ENCODE measurements at regions not wholly inside any gene's neighbourhood (a gene's known extent, or its start where the extent isn't known, plus 50 kb on each side); places are given as distances from the start of the nearest gene placed in this dataset.

GRCh38 chr3:55343486-55344357, 143.4 kb downstream of the WNT5A start:
- H3K9ac ChIP-seq (ENCODE audit: low read length in 2 of 2): no peak overlapping the region
- no peaks in the 10 kb centered on the region for H3K9me3 ChIP-seq (ENCODE audit: control insufficient read depth in 2 of 2, low read length in 2 of 2)
- H3K36me3 ChIP-seq (ENCODE audit: control insufficient read depth in 2 of 2, insufficient read depth in 2 of 2, low read length in 2 of 2): no peaks in the 10 kb centered on the region
- H3K27me3 ChIP-seq (ENCODE audit: control insufficient read depth in 1 of 2, insufficient read depth in 2 of 2, low read length in 2 of 2): no peaks in the 10 kb centered on the region
- H3K27ac ChIP-seq (ENCODE audit: low read length): no peak overlapping the region
- no peak overlapping the region for H3K4me3 ChIP-seq (ENCODE audit: low read length in 2 of 2)
- no peaks in the 10 kb centered on the region for H3K4me1 ChIP-seq (ENCODE audit: control insufficient read depth, insufficient read depth, low read length)

- no peak overlapping the region for H3K9ac ChIP-seq (ENCODE audit: low read length in 2 of 2)
- H3K9me3 ChIP-seq (ENCODE audit: control insufficient read depth in 2 of 2, low read length in 2 of 2): no peaks in the 10 kb centered on the region
- no peak overlapping the region for H3K27ac ChIP-seq (ENCODE audit: low read length)
- no peaks in the 10 kb centered on the region for H3K36me3 ChIP-seq (ENCODE audit: control insufficient read depth in 2 of 2, insufficient read depth in 2 of 2, low read length in 2 of 2)
- no peaks in the 10 kb centered on the region for H3K4me1 ChIP-seq (ENCODE audit: control insufficient read depth, insufficient read depth, low read length)
- no peaks in the 10 kb centered on the region for H3K27me3 ChIP-seq (ENCODE audit: control insufficient read depth in 1 of 2, insufficient read depth in 2 of 2, low read length in 2 of 2)
- H3K4me3 ChIP-seq (ENCODE audit: low read length in 2 of 2): no peak overlapping the region
Observed at GRCh38 chr3:55341502-55342031, 145.5 kb downstream of the WNT5A start.

GRCh38 chr3:55339819-55340218, 147.3 kb downstream of the WNT5A start:
- no peak overlapping the region for H3K27ac ChIP-seq (ENCODE audit: low read length)
- no peak overlapping the region for H3K4me3 ChIP-seq (ENCODE audit: low read length in 2 of 2)
- H3K9me3 ChIP-seq (ENCODE audit: control insufficient read depth in 2 of 2, low read length in 2 of 2): no peaks in the 10 kb centered on the region
- H3K9ac ChIP-seq (ENCODE audit: low read length in 2 of 2): no peak overlapping the region
- no peaks in the 10 kb centered on the region for H3K4me1 ChIP-seq (ENCODE audit: control insufficient read depth, insufficient read depth, low read length)
- H3K36me3 ChIP-seq (ENCODE audit: control insufficient read depth in 2 of 2, insufficient read depth in 2 of 2, low read length in 2 of 2): no peaks in the 10 kb centered on the region
- peaks cover 0 to 3% of the 10 kb centered on the region in 2 donors for H3K27me3 ChIP-seq (ENCODE audit: control insufficient read depth in 1 of 2, insufficient read depth in 2 of 2, low read length in 2 of 2)

GRCh38 chr3:55339390-55339789, 147.7 kb downstream of the WNT5A start:
- Histone ChIP-seq H3K36me3 (ENCODE audit: control insufficient read depth in 2 of 2, insufficient read depth in 2 of 2, low read length in 2 of 2) (no peaks in the 10 kb centered on the region), H3K4me1 (ENCODE audit: control insufficient read depth, insufficient read depth, low read length) (no peaks in the 10 kb centered on the region), H3K27me3 (ENCODE audit: control insufficient read depth in 1 of 2, insufficient read depth in 2 of 2, low read length in 2 of 2) (peaks cover 0 to 3% of the 10 kb centered on the region in 2 donors), H3K27ac (ENCODE audit: low read length) (no peak overlapping the region), H3K9ac (ENCODE audit: low read length in 2 of 2) (no peak overlapping the region), H3K4me3 (ENCODE audit: low read length in 2 of 2) (no peak overlapping the region), H3K9me3 (ENCODE audit: control insufficient read depth in 2 of 2, low read length in 2 of 2) (no peaks in the 10 kb centered on the region)

GRCh38 chr3:55337641-55338180, 149.4 kb downstream of the WNT5A start:
- peaks cover 0 to 3% of the 10 kb centered on the region in 2 donors for H3K27me3 ChIP-seq (ENCODE audit: control insufficient read depth in 1 of 2, insufficient read depth in 2 of 2, low read length in 2 of 2)
- no peak overlapping the region for H3K4me3 ChIP-seq (ENCODE audit: low read length in 2 of 2)
- H3K9ac ChIP-seq (ENCODE audit: low read length in 2 of 2): no peak overlapping the region

GRCh38 chr3:55333923-55334322, 153.2 kb downstream of the WNT5A start:
- Histone ChIP-seq H3K27ac (ENCODE audit: low read length) (no peak overlapping the region), H3K9ac (ENCODE audit: low read length in 2 of 2) (no peak overlapping the region), H3K4me3 (ENCODE audit: low read length in 2 of 2) (no peak overlapping the region), H3K9me3 (ENCODE audit: control insufficient read depth in 2 of 2, low read length in 2 of 2) (no peaks in the 10 kb centered on the region), H3K27me3 (ENCODE audit: control insufficient read depth in 1 of 2, insufficient read depth in 2 of 2, low read length in 2 of 2) (peaks cover 0 to 3% of the 10 kb centered on the region in 2 donors), H3K4me1 (ENCODE audit: control insufficient read depth, insufficient read depth, low read length) (no peaks in the 10 kb centered on the region), H3K36me3 (ENCODE audit: control insufficient read depth in 2 of 2, insufficient read depth in 2 of 2, low read length in 2 of 2) (no peaks in the 10 kb centered on the region)

More at GRCh38 chr3:55337641-55338180, 149.4 kb downstream of the WNT5A start:
- no peaks in the 10 kb centered on the region for H3K4me1 ChIP-seq (ENCODE audit: control insufficient read depth, insufficient read depth, low read length)
- H3K36me3 ChIP-seq (ENCODE audit: control insufficient read depth in 2 of 2, insufficient read depth in 2 of 2, low read length in 2 of 2): no peaks in the 10 kb centered on the region
- no peak overlapping the region for H3K27ac ChIP-seq (ENCODE audit: low read length)
- H3K9me3 ChIP-seq (ENCODE audit: control insufficient read depth in 2 of 2, low read length in 2 of 2): no peaks in the 10 kb centered on the region

- no peaks in the 10 kb centered on the region for H3K4me1 ChIP-seq (ENCODE audit: control insufficient read depth, insufficient read depth, low read length)
- no peaks in the 10 kb centered on the region for H3K9me3 ChIP-seq (ENCODE audit: control insufficient read depth in 2 of 2, low read length in 2 of 2)
- H3K36me3 ChIP-seq (ENCODE audit: control insufficient read depth in 2 of 2, insufficient read depth in 2 of 2, low read length in 2 of 2): no peaks in the 10 kb centered on the region
- no peak overlapping the region for H3K27ac ChIP-seq (ENCODE audit: low read length)
- no peak overlapping the region for H3K4me3 ChIP-seq (ENCODE audit: low read length in 2 of 2)
- no peak overlapping the region for H3K9ac ChIP-seq (ENCODE audit: low read length in 2 of 2)
- peaks cover 0 to 3% of the 10 kb centered on the region in 2 donors for H3K27me3 ChIP-seq (ENCODE audit: control insufficient read depth in 1 of 2, insufficient read depth in 2 of 2, low read length in 2 of 2)
Observed at GRCh38 chr3:55333046-55333445, 154.1 kb downstream of the WNT5A start.

- H3K27me3 ChIP-seq (ENCODE audit: control insufficient read depth in 1 of 2, insufficient read depth in 2 of 2, low read length in 2 of 2): peaks cover 0 to 3% of the 10 kb centered on the region in 2 donors
- H3K9me3 ChIP-seq (ENCODE audit: control insufficient read depth in 2 of 2, low read length in 2 of 2): no peaks in the 10 kb centered on the region
- no peaks in the 10 kb centered on the region for H3K4me1 ChIP-seq (ENCODE audit: control insufficient read depth, insufficient read depth, low read length)
- H3K27ac ChIP-seq (ENCODE audit: low read length): no peak overlapping the region
- H3K9ac ChIP-seq (ENCODE audit: low read length in 2 of 2): no peak overlapping the region
- H3K36me3 ChIP-seq (ENCODE audit: control insufficient read depth in 2 of 2, insufficient read depth in 2 of 2, low read length in 2 of 2): no peaks in the 10 kb centered on the region
- H3K4me3 ChIP-seq (ENCODE audit: low read length in 2 of 2): no peak overlapping the region
Observed at GRCh38 chr3:55332176-55332575, 154.9 kb downstream of the WNT5A start.

- Histone ChIP-seq H3K4me1 (ENCODE audit: control insufficient read depth, insufficient read depth, low read length) (no peaks in the 10 kb centered on the region), H3K4me3 (ENCODE audit: low read length in 2 of 2) (no peak overlapping the region), H3K27me3 (ENCODE audit: control insufficient read depth in 1 of 2, insufficient read depth in 2 of 2, low read length in 2 of 2) (peaks cover 0 to 3% of the 10 kb centered on the region in 2 donors), H3K9ac (ENCODE audit: low read length in 2 of 2) (no peak overlapping the region), H3K36me3 (ENCODE audit: control insufficient read depth in 2 of 2, insufficient read depth in 2 of 2, low read length in 2 of 2) (no peaks in the 10 kb centered on the region), H3K27ac (ENCODE audit: low read length) (no peak overlapping the region), H3K9me3 (ENCODE audit: control insufficient read depth in 2 of 2, low read length in 2 of 2) (no peaks in the 10 kb centered on the region)
Observed at GRCh38 chr3:55331524-55331923, 155.6 kb downstream of the WNT5A start.

- Histone ChIP-seq H3K4me3 (ENCODE audit: low read length in 2 of 2) (no peak overlapping the region), H3K9me3 (ENCODE audit: control insufficient read depth in 2 of 2, low read length in 2 of 2) (no peaks in the 10 kb centered on the region), H3K4me1 (ENCODE audit: control insufficient read depth, insufficient read depth, low read length) (no peaks in the 10 kb centered on the region), H3K27ac (ENCODE audit: low read length) (no peak overlapping the region), H3K9ac (ENCODE audit: low read length in 2 of 2) (no peak overlapping the region), H3K36me3 (ENCODE audit: control insufficient read depth in 2 of 2, insufficient read depth in 2 of 2, low read length in 2 of 2) (no peaks in the 10 kb centered on the region), H3K27me3 (ENCODE audit: control insufficient read depth in 1 of 2, insufficient read depth in 2 of 2, low read length in 2 of 2) (peaks cover 0 to 2% of the 10 kb centered on the region in 2 donors)
Observed at GRCh38 chr3:55330756-55331155, 156.3 kb downstream of the WNT5A start.

GRCh38 chr3:55330355-55330754, 156.8 kb downstream of the WNT5A start:
- no peak overlapping the region for H3K9ac ChIP-seq (ENCODE audit: low read length in 2 of 2)
- H3K27me3 ChIP-seq (ENCODE audit: control insufficient read depth in 1 of 2, insufficient read depth in 2 of 2, low read length in 2 of 2): no peaks in the 10 kb centered on the region
- no peak overlapping the region for H3K27ac ChIP-seq (ENCODE audit: low read length)
- H3K4me3 ChIP-seq (ENCODE audit: low read length in 2 of 2): no peak overlapping the region
- no peaks in the 10 kb centered on the region for H3K36me3 ChIP-seq (ENCODE audit: control insufficient read depth in 2 of 2, insufficient read depth in 2 of 2, low read length in 2 of 2)
- no peaks in the 10 kb centered on the region for H3K9me3 ChIP-seq (ENCODE audit: control insufficient read depth in 2 of 2, low read length in 2 of 2)
- no peaks in the 10 kb centered on the region for H3K4me1 ChIP-seq (ENCODE audit: control insufficient read depth, insufficient read depth, low read length)

Measured in stomach smooth muscle (tissue), 2 donors.